HG03558 (cell line): ENCODE measurements at regions not wholly inside any gene's neighbourhood (a gene's known extent, or its start where the extent isn't known, plus 50 kb on each side); places are given as distances from the start of the nearest gene placed in this dataset.

ENCODE experiments used
- ATAC-seq: cut with Tn5 transposase; IDR thresholded peaks from one replicate; pipeline ENCODE4 v1.9.1; 2021; ENCODE audit warnings: moderate number of reproducible peaks; ENCODE audit not compliant: unreplicated experiment; ENCODE audit errors: extremely low read depth

- no peak for ATAC-seq
Measured at GRCh38 chr18:55844382-55844781, 256.4 kb upstream of the TCF4 start.

- ATAC-seq = no peak
Measured at GRCh38 chr18:55841314-55841713, 253.3 kb upstream of the TCF4 start.

- ATAC-seq = no peak
Measured at GRCh38 chr18:55840601-55841170, 252.7 kb upstream of the TCF4 start.

GRCh38 chr18:55839343-55839742 lies 251.4 kb upstream of the TCF4 start:
- ATAC-seq = no peak

- no peak for ATAC-seq
Measured at GRCh38 chr18:55838841-55839240, 250.8 kb upstream of the TCF4 start.

- peak; percentile 46 for ATAC-seq
Measured at GRCh38 chr18:55838319-55838718, 250.3 kb upstream of the TCF4 start.

- no peak for ATAC-seq
Measured at GRCh38 chr18:55833543-55833942, 245.6 kb upstream of the TCF4 start.

GRCh38 chr18:55830544-55830943 lies 242.6 kb upstream of the TCF4 start:
- no peak for ATAC-seq

GRCh38 chr18:55821219-55821618 lies 233.2 kb upstream of the TCF4 start:
- no peak for ATAC-seq

- ATAC-seq = no peak
Measured at GRCh38 chr18:55819448-55819847, 231.5 kb upstream of the TCF4 start.

GRCh38 chr18:55818284-55818683 lies 230.3 kb upstream of the TCF4 start:
- ATAC-seq = no peak

GRCh38 chr18:55811925-55812324 lies 223.9 kb upstream of the TCF4 start:
- ATAC-seq = no peak

GRCh38 chr18:55805666-55806065 lies 217.7 kb upstream of the TCF4 start:
- ATAC-seq = no peak

- ATAC-seq = no peak
Measured at GRCh38 chr18:55795101-55795669, 207.2 kb upstream of the TCF4 start.

GRCh38 chr18:55794288-55795052 lies 206.5 kb upstream of the TCF4 start:
- no peak for ATAC-seq

GRCh38 chr18:55790296-55790695 lies 202.3 kb upstream of the TCF4 start:
- no peak for ATAC-seq

GRCh38 chr18:55787536-55788073 lies 199.6 kb upstream of the TCF4 start:
- ATAC-seq = no peak

- ATAC-seq = no peak
Measured at GRCh38 chr18:55786651-55787272, 198.8 kb upstream of the TCF4 start.

GRCh38 chr18:55783921-55784320 lies 195.9 kb upstream of the TCF4 start:
- ATAC-seq = no peak

GRCh38 chr18:55781481-55781957 lies 193.5 kb upstream of the TCF4 start:
- no peak for ATAC-seq

- ATAC-seq = no peak
Measured at GRCh38 chr18:55780586-55781071, 192.6 kb upstream of the TCF4 start.
